ENCODE measurements at regions not wholly inside any gene's neighbourhood (a gene's known extent, or its start where the extent isn't known, plus 50 kb on each side); places are given as distances from the start of the nearest gene placed in this dataset.
A peak's percentile ranks its signal among the peaks of the same experiment; 100 is the strongest.
"Not testable (repeated sequence)": the region's sequence is repeated elsewhere in the genome, so short reads cannot be mapped to it uniquely, and the experiment has no call there.

DNA sequence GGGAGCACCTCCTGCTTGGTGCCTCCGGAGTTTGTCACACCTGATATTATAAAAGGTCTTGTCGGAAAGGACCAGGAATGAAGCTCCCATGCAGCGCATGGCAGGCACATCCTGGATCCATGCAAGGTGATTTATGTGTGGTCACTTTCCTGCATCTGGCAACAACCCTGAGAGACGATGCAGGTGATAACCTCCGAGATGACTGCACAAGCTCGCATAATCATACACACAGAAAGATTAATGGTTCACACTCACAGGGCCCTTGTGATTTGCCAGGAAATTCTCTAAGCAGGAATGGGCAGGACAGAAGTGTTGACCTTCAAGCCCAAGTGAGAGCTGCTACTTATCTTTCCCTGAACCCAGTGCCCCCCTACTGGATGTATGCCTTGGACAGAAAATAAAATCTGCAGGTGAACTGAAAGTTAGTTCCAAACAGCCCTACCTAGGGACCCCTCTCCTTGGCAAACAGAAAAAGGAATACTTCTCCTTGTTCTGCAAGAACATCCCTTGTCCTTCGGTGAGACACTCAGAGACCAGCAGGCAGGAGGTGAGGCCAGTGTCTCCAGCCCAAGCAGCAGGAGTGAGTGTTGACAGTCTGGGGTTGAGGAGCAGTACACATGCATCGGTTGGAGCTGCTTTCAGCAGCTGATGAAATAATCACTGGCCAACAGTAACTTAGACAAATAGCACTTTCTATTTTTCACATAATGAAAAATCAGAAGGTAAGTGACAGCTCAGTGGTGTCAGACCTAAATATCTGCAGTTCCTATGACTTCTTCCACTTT, 619.4 kb upstream of the B3GAT1 start:
- no peaks in the 10 kb centered on the region for H3K4me1 Mint-ChIP-seq
- H3K27me3 Mint-ChIP-seq: peaks cover 25% of the 10 kb centered on the region
- H3K9me3 Mint-ChIP-seq: peaks cover 4% of the 10 kb centered on the region
- H3K4me3 Mint-ChIP-seq: no peak overlapping the region
- H3K27ac Mint-ChIP-seq: no peak overlapping the region
- no peak for DNase-seq
- H3K36me3 Mint-ChIP-seq: no peaks in the 10 kb centered on the region

DNA sequence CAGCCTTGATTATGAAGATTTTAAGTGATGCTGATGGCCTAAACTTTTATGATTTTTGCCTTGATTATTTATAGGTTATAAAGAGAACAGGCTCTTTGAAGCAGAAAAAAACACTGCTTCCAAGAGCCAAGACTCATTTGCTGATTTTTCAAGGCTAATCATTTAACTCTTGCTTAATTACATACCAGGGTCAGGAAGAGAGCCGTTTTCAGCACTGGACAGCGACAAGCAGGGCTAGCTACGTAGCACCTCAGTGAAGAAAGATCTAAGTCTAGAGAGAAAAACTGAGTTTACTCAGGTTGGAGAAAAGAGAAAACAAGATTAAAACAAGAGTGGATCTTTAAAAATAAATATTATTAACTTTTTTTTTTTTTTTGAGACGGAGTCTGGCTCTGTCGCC, 615.4 kb upstream of the B3GAT1 start:
- H3K4me3 Mint-ChIP-seq: no peak overlapping the region
- DNase-seq: peak; percentile 6

DNA sequence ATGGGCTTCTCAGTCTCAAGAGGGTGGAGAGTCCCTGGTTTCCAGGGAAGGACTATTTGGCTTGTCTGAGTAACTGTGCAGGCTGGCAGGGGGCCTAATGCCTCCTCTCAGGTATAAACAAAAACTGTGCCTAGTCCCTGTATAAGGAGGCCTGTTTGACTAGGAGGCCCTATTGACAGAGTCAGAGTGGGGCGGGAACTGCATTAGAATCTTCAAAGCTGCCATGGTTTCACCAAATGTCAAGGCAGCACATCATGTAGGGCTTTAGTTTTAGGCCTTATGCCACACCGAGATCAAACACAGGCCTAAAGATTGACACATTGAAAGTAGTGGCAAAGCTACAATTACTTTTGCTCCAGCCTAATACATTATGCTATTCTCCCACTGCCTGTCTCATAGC, 611.5 kb upstream of the B3GAT1 start:
- no peak for DNase-seq
- peaks cover 4% of the 10 kb centered on the region for H3K9me3 Mint-ChIP-seq
- no peaks in the 10 kb centered on the region for H3K4me1 Mint-ChIP-seq
- no peaks in the 10 kb centered on the region for H3K36me3 Mint-ChIP-seq
- H3K4me3 Mint-ChIP-seq: no peak overlapping the region
- peaks cover 3% of the 10 kb centered on the region for H3K27me3 Mint-ChIP-seq
- H3K27ac Mint-ChIP-seq: no peak overlapping the region

More for the DNA sequence above, 615.4 kb upstream of the B3GAT1 start:
- Mint-ChIP-seq H3K27ac (no peak overlapping the region), H3K27me3 (peaks cover 11% of the 10 kb centered on the region), H3K4me1 (no peaks in the 10 kb centered on the region), H3K36me3 (no peaks in the 10 kb centered on the region), H3K9me3 (peaks cover 4% of the 10 kb centered on the region)

DNA sequence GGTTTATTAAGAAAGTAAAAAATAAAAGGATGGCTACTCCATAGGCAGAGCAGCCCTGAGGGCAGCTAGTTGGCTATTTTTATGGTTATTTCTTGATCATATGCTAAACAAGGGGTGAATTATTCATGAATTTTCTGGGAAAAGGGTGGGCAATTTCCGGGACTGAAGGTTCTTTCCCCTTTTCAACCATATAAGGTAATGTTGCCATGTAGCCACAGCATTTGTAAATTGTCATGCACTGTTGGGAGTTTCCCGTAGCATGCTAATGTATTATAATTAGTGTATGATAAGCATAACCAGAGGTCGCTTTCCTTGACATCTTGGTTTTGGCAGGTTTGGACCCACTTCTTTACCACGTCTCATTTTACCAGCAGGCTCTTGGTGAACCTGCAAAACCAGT, 610.4 kb upstream of the B3GAT1 start:
- Mint-ChIP-seq H3K36me3 (no peaks in the 10 kb centered on the region), H3K4me1 (no peaks in the 10 kb centered on the region), H3K27me3 (peaks cover 3% of the 10 kb centered on the region), H3K4me3 (no peak overlapping the region), H3K9me3 (peaks cover 1% of the 10 kb centered on the region), H3K27ac (no peak overlapping the region)
- DNase-seq: no peak

DNA sequence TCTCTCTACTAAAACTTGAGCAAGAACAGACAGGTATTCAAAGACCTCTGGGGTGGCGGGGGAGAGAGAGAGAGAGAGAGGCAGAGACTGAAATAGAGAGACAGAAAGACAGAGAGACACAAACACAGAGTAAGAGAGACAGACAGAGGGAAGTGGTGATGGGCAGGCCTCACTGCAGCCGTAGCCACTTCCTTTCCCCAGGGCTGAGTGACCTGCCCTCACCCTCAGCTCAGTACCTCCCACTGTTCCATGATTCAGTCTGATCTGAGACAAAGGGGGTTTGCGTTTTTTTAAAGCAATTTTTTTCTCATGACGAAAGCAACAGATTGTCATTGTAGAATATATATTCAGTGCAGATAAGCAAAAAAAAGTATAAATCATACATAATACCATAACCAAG, 607.9 kb upstream of the B3GAT1 start:
- Mint-ChIP-seq H3K4me1 (no peaks in the 10 kb centered on the region), H3K9me3 (no peaks in the 10 kb centered on the region), H3K4me3 (no peak overlapping the region)

DNA sequence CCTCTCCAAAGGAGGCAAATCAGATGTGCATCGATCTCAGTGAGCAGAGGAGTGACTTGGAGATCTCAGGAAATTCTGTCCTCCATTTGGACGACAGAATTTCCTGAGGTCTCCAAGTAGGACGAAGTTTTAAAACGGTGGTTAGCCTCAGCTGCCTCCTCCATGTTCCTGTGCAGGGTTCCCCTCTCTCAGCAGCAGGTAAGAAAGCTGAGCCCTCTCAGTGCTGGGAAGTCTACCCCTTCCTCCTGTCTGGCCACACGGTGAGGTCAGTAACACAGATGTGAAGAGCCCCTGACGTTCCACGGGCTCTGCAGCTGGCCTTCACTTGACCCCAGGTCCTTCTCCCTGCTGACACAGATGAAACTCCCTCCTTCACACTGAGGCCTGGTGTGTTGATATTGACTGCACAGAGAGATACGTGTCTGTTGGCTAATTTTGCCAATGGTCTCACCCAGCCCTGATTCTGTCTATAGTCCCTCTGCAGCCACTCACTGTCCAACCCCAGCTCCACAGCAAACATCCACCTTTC, 607.4 kb upstream of the B3GAT1 start:
- no peaks in the 10 kb centered on the region for H3K4me1 Mint-ChIP-seq
- H3K9me3 Mint-ChIP-seq: no peaks in the 10 kb centered on the region
- H3K4me3 Mint-ChIP-seq: no peak overlapping the region
- DNase-seq: no peak
- no peaks in the 10 kb centered on the region for H3K36me3 Mint-ChIP-seq
- H3K27ac Mint-ChIP-seq: no peak overlapping the region
- peaks cover 16% of the 10 kb centered on the region for H3K27me3 Mint-ChIP-seq

More for the DNA sequence above, 607.9 kb upstream of the B3GAT1 start:
- DNase-seq: no peak
- Mint-ChIP-seq H3K36me3 (no peaks in the 10 kb centered on the region), H3K27me3 (peaks cover 11% of the 10 kb centered on the region), H3K27ac (no peak overlapping the region)

DNA sequence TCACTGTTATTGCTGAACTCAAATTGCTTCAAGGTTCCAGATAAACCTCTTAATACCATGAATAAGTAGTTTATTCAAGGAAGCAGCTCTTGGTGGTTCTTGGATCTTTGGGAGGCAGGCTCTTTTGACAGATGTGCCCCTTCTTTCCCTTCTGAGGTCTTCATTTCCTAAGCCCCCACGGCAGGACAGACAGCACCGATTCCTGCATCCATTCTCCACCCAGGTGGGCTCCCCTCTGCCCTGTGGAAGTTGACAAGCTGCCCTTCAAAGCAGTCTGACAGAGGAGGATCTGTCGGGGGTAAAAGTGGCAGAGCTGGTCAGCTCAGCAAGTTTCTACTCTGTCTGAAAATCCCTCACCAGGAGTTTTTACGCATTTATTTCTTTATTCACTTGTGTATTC, 605.3 kb upstream of the B3GAT1 start:
- no peaks in the 10 kb centered on the region for H3K36me3 Mint-ChIP-seq
- no peak overlapping the region for H3K4me3 Mint-ChIP-seq
- no peaks in the 10 kb centered on the region for H3K4me1 Mint-ChIP-seq
- peaks cover 3% of the 10 kb centered on the region for H3K9me3 Mint-ChIP-seq
- peaks cover 24% of the 10 kb centered on the region for H3K27me3 Mint-ChIP-seq
- no peak overlapping the region for H3K27ac Mint-ChIP-seq
- DNase-seq: no peak

DNA sequence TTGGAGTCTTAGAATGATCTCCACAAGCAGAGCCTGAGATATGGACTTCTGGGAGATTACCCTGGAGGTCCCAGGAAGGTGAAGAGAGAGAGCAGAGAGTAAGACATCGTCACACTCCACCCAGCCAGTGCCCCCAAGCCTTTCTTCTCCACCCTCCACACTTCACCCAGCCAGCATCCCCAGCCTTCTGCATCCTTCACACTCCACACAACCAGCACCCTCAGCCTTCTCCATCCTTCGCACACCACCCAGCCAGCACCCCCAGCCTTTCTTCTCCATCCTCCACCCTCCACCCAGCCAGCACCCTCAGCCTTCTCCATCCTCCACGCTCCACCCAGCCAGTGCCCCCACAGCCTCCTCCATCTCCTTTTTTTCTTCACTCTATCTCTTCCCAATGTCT, 603.9 kb upstream of the B3GAT1 start:
- no peak for DNase-seq
- H3K9me3 Mint-ChIP-seq: peaks cover 8% of the 10 kb centered on the region
- H3K27me3 Mint-ChIP-seq: peaks cover 24% of the 10 kb centered on the region
- no peaks in the 10 kb centered on the region for H3K4me1 Mint-ChIP-seq
- H3K27ac Mint-ChIP-seq: no peak overlapping the region
- no peak overlapping the region for H3K4me3 Mint-ChIP-seq
- no peaks in the 10 kb centered on the region for H3K36me3 Mint-ChIP-seq

DNA sequence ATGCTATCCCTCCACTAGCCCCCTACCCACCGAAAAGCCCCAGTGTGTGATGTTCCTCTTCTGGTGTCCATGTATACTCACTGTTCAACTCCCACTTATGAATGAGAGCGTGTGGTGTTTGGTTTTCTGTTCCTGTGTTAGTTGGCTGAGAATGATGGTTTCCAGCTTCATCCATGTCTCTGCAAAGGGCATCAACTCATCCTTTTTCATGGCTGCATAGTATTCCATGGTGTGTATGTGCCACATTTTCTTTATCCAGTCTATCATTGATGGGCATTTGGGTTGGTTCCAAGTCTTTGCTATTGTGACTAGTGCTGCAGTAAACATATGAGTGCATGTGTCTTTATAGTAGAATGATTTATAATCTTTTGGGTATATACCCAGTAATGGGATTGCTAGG, 599.3 kb upstream of the B3GAT1 start:
- H3K4me3 Mint-ChIP-seq, H3K36me3 Mint-ChIP-seq, H3K4me1 Mint-ChIP-seq, H3K9me3 Mint-ChIP-seq, H3K27ac Mint-ChIP-seq, DNase-seq: not testable (repeated sequence)
- H3K27me3 Mint-ChIP-seq: peaks cover 24% of the 10 kb centered on the region

DNA sequence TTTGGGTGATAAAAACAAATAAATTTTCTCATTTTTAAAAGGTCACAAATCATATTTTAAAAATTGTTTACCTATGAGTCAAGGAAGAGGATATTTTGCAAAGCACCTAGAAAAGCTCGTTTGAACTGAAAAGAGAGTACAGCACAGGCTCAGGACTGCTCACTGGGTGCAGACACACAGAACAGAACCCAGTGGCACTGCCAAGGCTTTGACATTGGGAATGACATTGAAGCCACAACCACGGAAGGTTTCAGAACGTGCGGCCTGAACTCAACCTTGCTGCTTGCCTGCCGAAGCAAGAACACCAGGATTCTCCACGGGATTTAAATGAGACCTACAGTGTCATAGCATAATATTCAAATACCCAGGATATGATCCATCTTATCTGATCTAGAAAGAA, 597.1 kb upstream of the B3GAT1 start:
- peaks cover 8% of the 10 kb centered on the region for H3K9me3 Mint-ChIP-seq
- H3K4me1 Mint-ChIP-seq: no peaks in the 10 kb centered on the region
- peaks cover 12% of the 10 kb centered on the region for H3K27me3 Mint-ChIP-seq
- no peak overlapping the region for H3K27ac Mint-ChIP-seq
- no peak for DNase-seq
- no peaks in the 10 kb centered on the region for H3K36me3 Mint-ChIP-seq
- no peak overlapping the region for H3K4me3 Mint-ChIP-seq

DNA sequence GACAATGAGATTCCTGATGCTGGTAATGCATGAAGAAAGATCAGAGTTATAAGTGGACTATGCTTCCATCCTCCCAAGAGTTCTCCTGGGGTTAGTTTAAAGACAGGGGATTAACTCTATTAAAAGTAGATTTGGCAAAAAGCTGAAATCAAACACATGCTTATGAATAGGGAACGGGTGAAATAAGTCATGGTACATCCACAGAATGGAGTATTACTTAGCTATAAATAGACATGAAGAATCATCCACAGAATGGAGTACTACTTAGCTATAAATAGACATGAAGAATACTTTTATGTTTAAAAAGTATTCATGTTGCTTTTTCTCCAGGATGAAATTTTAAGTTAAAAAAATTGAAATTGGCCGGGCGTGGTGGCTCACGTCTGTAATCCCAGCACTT, 596.4 kb upstream of the B3GAT1 start:
- Mint-ChIP-seq H3K36me3 (no peaks in the 10 kb centered on the region), H3K27ac (no peak overlapping the region), H3K4me3 (no peak overlapping the region), H3K9me3 (peaks cover 8% of the 10 kb centered on the region), H3K4me1 (no peaks in the 10 kb centered on the region), H3K27me3 (peaks cover 8% of the 10 kb centered on the region)
- no peak for DNase-seq

DNA sequence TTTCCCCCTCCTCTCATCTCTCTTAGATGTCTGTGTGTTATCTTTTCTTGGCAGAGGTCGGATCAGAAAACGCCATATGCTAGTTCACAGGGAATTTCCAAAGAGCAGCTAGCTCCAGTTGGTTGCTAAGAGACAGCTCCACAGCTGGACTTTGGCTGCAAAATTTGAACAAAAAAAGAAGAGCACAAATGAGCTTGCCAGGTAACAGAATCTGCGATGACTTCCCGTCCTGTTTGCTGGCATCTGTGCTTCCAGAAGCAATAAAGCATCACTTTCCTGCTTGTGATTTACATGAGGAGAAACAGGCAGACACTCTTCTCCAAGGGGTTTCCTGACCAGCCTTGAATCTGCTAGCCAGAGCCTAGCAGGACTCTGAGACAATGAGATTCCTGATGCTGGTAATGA, 596.0 kb upstream of the B3GAT1 start:
- no peak overlapping the region for H3K4me3 Mint-ChIP-seq
- no peaks in the 10 kb centered on the region for H3K4me1 Mint-ChIP-seq
- H3K27me3 Mint-ChIP-seq: peaks cover 6% of the 10 kb centered on the region
- no peak overlapping the region for H3K27ac Mint-ChIP-seq
- H3K9me3 Mint-ChIP-seq: peaks cover 8% of the 10 kb centered on the region
- no peak for DNase-seq
- H3K36me3 Mint-ChIP-seq: no peaks in the 10 kb centered on the region

DNA sequence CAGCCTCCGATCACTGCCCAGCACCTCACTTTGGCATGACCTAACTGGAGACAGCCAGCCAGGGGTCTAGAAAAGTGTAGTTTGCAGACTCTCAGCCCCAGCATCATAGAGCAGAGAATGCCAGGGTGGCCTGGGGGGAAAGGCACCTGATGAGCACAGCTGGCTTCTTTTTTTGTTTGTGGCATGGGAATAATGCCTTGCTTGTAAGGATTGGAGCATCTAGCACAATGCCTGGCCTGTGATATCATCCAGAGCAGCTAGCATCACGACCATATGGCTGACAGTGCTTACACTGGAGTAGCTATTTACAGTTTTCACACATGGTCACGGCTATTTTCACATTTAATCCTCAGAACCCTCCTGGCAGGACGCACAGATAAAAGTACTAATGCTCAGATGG, 594.8 kb upstream of the B3GAT1 start:
- Mint-ChIP-seq H3K4me3 (no peak overlapping the region), H3K4me1 (no peaks in the 10 kb centered on the region), H3K27ac (no peak overlapping the region), H3K9me3 (peaks cover 2% of the 10 kb centered on the region), H3K27me3 (peaks cover 3% of the 10 kb centered on the region), H3K36me3 (no peaks in the 10 kb centered on the region)
- no peak for DNase-seq

DNA sequence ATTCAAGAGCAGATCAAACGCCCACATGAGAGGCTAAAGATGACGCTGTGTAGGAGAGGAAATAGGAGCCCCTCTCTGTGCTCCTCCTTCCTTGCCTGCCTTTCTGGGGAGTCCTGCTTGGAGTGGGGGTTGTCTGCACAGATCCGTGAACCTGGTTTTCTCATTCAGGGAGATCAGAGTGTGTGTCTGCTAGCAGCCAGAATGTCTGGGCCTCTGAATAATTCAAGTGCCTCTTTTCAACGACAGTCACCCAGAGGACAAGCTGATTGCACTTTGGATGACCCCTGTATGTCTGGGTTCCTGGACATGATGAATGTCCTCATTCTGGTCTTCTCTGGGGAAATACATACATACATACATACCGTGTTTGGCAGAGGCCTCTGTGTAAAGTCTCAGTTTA, 592.5 kb upstream of the B3GAT1 start:
- no peak overlapping the region for H3K27ac Mint-ChIP-seq
- H3K9me3 Mint-ChIP-seq: no peaks in the 10 kb centered on the region
- no peaks in the 10 kb centered on the region for H3K4me1 Mint-ChIP-seq
- H3K27me3 Mint-ChIP-seq: peaks cover 3% of the 10 kb centered on the region
- DNase-seq: no peak
- no peaks in the 10 kb centered on the region for H3K36me3 Mint-ChIP-seq
- H3K4me3 Mint-ChIP-seq: no peak overlapping the region

DNA sequence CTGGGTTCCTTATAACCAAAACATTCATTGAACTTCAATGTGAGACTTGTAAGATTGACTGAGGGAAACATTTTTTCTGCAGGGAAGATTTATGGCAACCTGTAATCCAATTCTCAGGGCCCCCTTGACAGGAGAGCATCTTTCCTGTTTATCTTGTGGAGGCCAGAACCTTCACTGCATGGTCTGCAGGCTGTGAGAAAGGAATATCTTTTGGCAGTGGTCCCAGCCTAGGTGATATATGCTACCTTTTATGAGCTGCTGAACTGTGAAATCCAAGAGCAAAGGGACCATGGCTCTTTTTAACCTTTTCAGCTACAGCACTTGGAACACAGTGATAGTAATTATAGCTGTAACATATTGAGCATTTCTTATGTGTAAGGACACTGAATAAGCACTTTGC, 590.2 kb upstream of the B3GAT1 start:
- DNase-seq: no peak
- H3K4me1 Mint-ChIP-seq: no peaks in the 10 kb centered on the region
- H3K4me3 Mint-ChIP-seq: no peak overlapping the region
- peaks cover 3% of the 10 kb centered on the region for H3K27me3 Mint-ChIP-seq
- no peaks in the 10 kb centered on the region for H3K36me3 Mint-ChIP-seq
- H3K9me3 Mint-ChIP-seq: no peaks in the 10 kb centered on the region
- no peak overlapping the region for H3K27ac Mint-ChIP-seq

DNA sequence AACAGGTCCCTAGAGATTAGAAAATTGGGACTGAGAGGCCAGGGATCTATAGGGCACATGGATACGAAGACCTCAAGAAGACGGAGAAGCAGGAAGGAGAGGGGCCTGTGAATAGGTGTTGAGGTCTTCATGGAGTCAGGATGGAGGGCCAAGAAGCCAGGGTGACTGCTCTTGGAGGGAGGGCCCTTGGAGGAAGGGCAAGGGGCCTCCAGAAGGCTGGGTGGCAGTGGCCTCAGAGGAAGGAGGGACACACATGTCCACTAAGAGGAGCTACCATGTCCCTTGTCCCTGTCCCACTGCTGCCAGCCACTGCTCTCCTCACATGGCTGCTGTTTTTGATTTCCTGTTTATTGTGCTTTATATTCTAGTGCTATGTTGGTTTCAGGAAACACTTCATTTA, 589.5 kb upstream of the B3GAT1 start:
- no peaks in the 10 kb centered on the region for H3K4me1 Mint-ChIP-seq
- no peak overlapping the region for H3K27ac Mint-ChIP-seq
- H3K27me3 Mint-ChIP-seq: peaks cover 3% of the 10 kb centered on the region
- H3K9me3 Mint-ChIP-seq: no peaks in the 10 kb centered on the region
- H3K4me3 Mint-ChIP-seq: no peak overlapping the region
- no peak for DNase-seq
- no peaks in the 10 kb centered on the region for H3K36me3 Mint-ChIP-seq
